ENCODE measurements at regions not wholly inside any gene's neighbourhood (a gene's known extent, or its start where the extent isn't known, plus 50 kb on each side); places are given as distances from the start of the nearest gene placed in this dataset.

GRCh38 chr5:18203296-18203695, 569.0 kb downstream of the TAF11L14 start:
- no peak for ATAC-seq (replicated peaks)
- Mint-ChIP-seq H3K4me1 (ENCODE audit: low read depth in 2 of 2) (no peaks in the 10 kb centered on the region), H3K36me3 (ENCODE audit: insufficient read depth) (no peaks in the 10 kb centered on the region), H3K27ac (no peak overlapping the region), H3K9me3 (peaks cover 0 to 2% of the 10 kb centered on the region in 2 donors), H3K4me3 (no peak overlapping the region), H3K27me3 (no peaks in the 10 kb centered on the region)
- DNase-seq, result no peak

- no peak overlapping the region for H3K27ac Mint-ChIP-seq
Observed at GRCh38 chr5:18213666-18214065, 579.4 kb downstream of the TAF11L14 start.

GRCh38 chr5:18216016-18216415, 581.8 kb downstream of the TAF11L14 start:
- no peaks in the 10 kb centered on the region for H3K27me3 Mint-ChIP-seq
- no peaks in the 10 kb centered on the region for H3K36me3 Mint-ChIP-seq (ENCODE audit: insufficient read depth)
- ATAC-seq (replicated peaks) (no peak), DNase-seq (no peak)
- no peaks in the 10 kb centered on the region for H3K4me1 Mint-ChIP-seq (ENCODE audit: low read depth in 2 of 2)
- H3K27ac Mint-ChIP-seq, result no peak overlapping the region
- H3K9me3 Mint-ChIP-seq, result peaks cover 9 to 25% of the 10 kb centered on the region in 2 donors
- H3K4me3 Mint-ChIP-seq, result no peak overlapping the region

More at GRCh38 chr5:18213666-18214065, 579.4 kb downstream of the TAF11L14 start:
- ATAC-seq (replicated peaks) (no peak), DNase-seq (no peak)
- H3K9me3 Mint-ChIP-seq, result peaks cover 6 to 15% of the 10 kb centered on the region in 2 donors
- H3K36me3 Mint-ChIP-seq (ENCODE audit: insufficient read depth), result no peaks in the 10 kb centered on the region
- no peaks in the 10 kb centered on the region for H3K27me3 Mint-ChIP-seq
- no peaks in the 10 kb centered on the region for H3K4me1 Mint-ChIP-seq (ENCODE audit: low read depth in 2 of 2)
- no peak overlapping the region for H3K4me3 Mint-ChIP-seq

GRCh38 chr5:18216729-18217128, 582.5 kb downstream of the TAF11L14 start:
- ATAC-seq (replicated peaks), result no peak
- Mint-ChIP-seq H3K4me1 (ENCODE audit: low read depth in 2 of 2) (no peaks in the 10 kb centered on the region), H3K4me3 (no peak overlapping the region), H3K36me3 (ENCODE audit: insufficient read depth) (no peaks in the 10 kb centered on the region), H3K27ac (no peak overlapping the region), H3K27me3 (no peaks in the 10 kb centered on the region), H3K9me3 (peaks cover 9 to 25% of the 10 kb centered on the region in 2 donors)
- DNase-seq, result no peak

- Mint-ChIP-seq H3K4me1 (ENCODE audit: low read depth in 2 of 2) (no peaks in the 10 kb centered on the region), H3K27me3 (no peaks in the 10 kb centered on the region), H3K9me3 (peaks cover 13 to 25% of the 10 kb centered on the region in 2 donors), H3K36me3 (ENCODE audit: insufficient read depth) (no peaks in the 10 kb centered on the region), H3K27ac (no peak overlapping the region), H3K4me3 (no peak overlapping the region)
- no peak for ATAC-seq (replicated peaks)
- DNase-seq, result no peak
Observed at GRCh38 chr5:18219241-18219640, 585.0 kb downstream of the TAF11L14 start.

- no peaks in the 10 kb centered on the region for H3K36me3 Mint-ChIP-seq (ENCODE audit: insufficient read depth)
- no peak for DNase-seq
- H3K27ac Mint-ChIP-seq, result no peak overlapping the region
- no peak for ATAC-seq (replicated peaks)
- no peaks in the 10 kb centered on the region for H3K4me1 Mint-ChIP-seq (ENCODE audit: low read depth in 2 of 2)
- H3K27me3 Mint-ChIP-seq, result no peaks in the 10 kb centered on the region
- no peak overlapping the region for H3K4me3 Mint-ChIP-seq
- peaks cover 13 to 23% of the 10 kb centered on the region in 2 donors for H3K9me3 Mint-ChIP-seq
Observed at GRCh38 chr5:18220631-18221030, 586.4 kb downstream of the TAF11L14 start.

- Mint-ChIP-seq H3K4me3 (no peak overlapping the region), H3K4me1 (ENCODE audit: low read depth in 2 of 2) (no peaks in the 10 kb centered on the region), H3K27me3 (no peaks in the 10 kb centered on the region), H3K9me3 (peaks cover 0 to 6% of the 10 kb centered on the region in 2 donors), H3K36me3 (ENCODE audit: insufficient read depth) (no peaks in the 10 kb centered on the region), H3K27ac (no peak overlapping the region)
- ATAC-seq (replicated peaks) (no peak), DNase-seq (no peak)
Observed at GRCh38 chr5:18236386-18236785, 602.1 kb downstream of the TAF11L14 start.

- H3K4me1 Mint-ChIP-seq (ENCODE audit: low read depth in 2 of 2), result no peaks in the 10 kb centered on the region
- peaks cover 0 to 3% of the 10 kb centered on the region in 2 donors for H3K9me3 Mint-ChIP-seq
- H3K36me3 Mint-ChIP-seq (ENCODE audit: insufficient read depth), result no peaks in the 10 kb centered on the region
- ATAC-seq (replicated peaks) (no peak), DNase-seq (no peak)
- no peak overlapping the region for H3K27ac Mint-ChIP-seq
- H3K4me3 Mint-ChIP-seq, result no peak overlapping the region
- H3K27me3 Mint-ChIP-seq, result no peaks in the 10 kb centered on the region
Observed at GRCh38 chr5:18238321-18238720, 604.1 kb downstream of the TAF11L14 start.

- H3K4me3 Mint-ChIP-seq, result no peak overlapping the region
- no peaks in the 10 kb centered on the region for H3K36me3 Mint-ChIP-seq (ENCODE audit: insufficient read depth)
- DNase-seq (no peak), ATAC-seq (replicated peaks) (no peak)
- H3K9me3 Mint-ChIP-seq, result peaks cover 0 to 6% of the 10 kb centered on the region in 2 donors
- H3K27me3 Mint-ChIP-seq, result no peaks in the 10 kb centered on the region
- no peak overlapping the region for H3K27ac Mint-ChIP-seq
- no peaks in the 10 kb centered on the region for H3K4me1 Mint-ChIP-seq (ENCODE audit: low read depth in 2 of 2)
Observed at GRCh38 chr5:18240971-18241370, 606.7 kb downstream of the TAF11L14 start.

- Mint-ChIP-seq H3K9me3 (peaks cover 3 to 8% of the 10 kb centered on the region in 2 donors), H3K27me3 (no peaks in the 10 kb centered on the region), H3K4me1 (ENCODE audit: low read depth in 2 of 2) (no peaks in the 10 kb centered on the region), H3K36me3 (ENCODE audit: insufficient read depth) (no peaks in the 10 kb centered on the region), H3K27ac (no peak overlapping the region), H3K4me3 (no peak overlapping the region)
- no peak for DNase-seq
- no peak for ATAC-seq (replicated peaks)
Observed at GRCh38 chr5:18243846-18244245, 609.6 kb downstream of the TAF11L14 start.

- H3K36me3 Mint-ChIP-seq (ENCODE audit: insufficient read depth), result no peaks in the 10 kb centered on the region
- H3K4me3 Mint-ChIP-seq, result no peak overlapping the region
- no peaks in the 10 kb centered on the region for H3K4me1 Mint-ChIP-seq (ENCODE audit: low read depth in 2 of 2)
- no peak for ATAC-seq (replicated peaks)
- peaks cover 3 to 8% of the 10 kb centered on the region in 2 donors for H3K9me3 Mint-ChIP-seq
- H3K27ac Mint-ChIP-seq, result no peak overlapping the region
- H3K27me3 Mint-ChIP-seq, result no peaks in the 10 kb centered on the region
- DNase-seq, result no peak
Observed at GRCh38 chr5:18244309-18244708, 610.0 kb downstream of the TAF11L14 start.

GRCh38 chr5:18252559-18252958, 618.3 kb downstream of the TAF11L14 start:
- H3K4me3 Mint-ChIP-seq, result no peak overlapping the region
- H3K36me3 Mint-ChIP-seq (ENCODE audit: insufficient read depth), result no peaks in the 10 kb centered on the region
- peaks cover 4 to 16% of the 10 kb centered on the region in 2 donors for H3K9me3 Mint-ChIP-seq
- H3K27me3 Mint-ChIP-seq, result no peaks in the 10 kb centered on the region
- ATAC-seq (replicated peaks) (no peak), DNase-seq (no peak)
- no peak overlapping the region for H3K27ac Mint-ChIP-seq
- no peaks in the 10 kb centered on the region for H3K4me1 Mint-ChIP-seq (ENCODE audit: low read depth in 2 of 2)

- ATAC-seq (replicated peaks) (no peak), DNase-seq (no peak)
- H3K9me3 Mint-ChIP-seq, result peaks cover 6 to 18% of the 10 kb centered on the region in 2 donors
- no peaks in the 10 kb centered on the region for H3K36me3 Mint-ChIP-seq (ENCODE audit: insufficient read depth)
- H3K4me1 Mint-ChIP-seq (ENCODE audit: low read depth in 2 of 2), result no peaks in the 10 kb centered on the region
- H3K27me3 Mint-ChIP-seq, result no peaks in the 10 kb centered on the region
- no peak overlapping the region for H3K27ac Mint-ChIP-seq
- H3K4me3 Mint-ChIP-seq, result no peak overlapping the region
Observed at GRCh38 chr5:18264126-18264882, 630.0 kb downstream of the TAF11L14 start.

GRCh38 chr5:18270635-18271338, 636.5 kb downstream of the TAF11L14 start:
- H3K27me3 Mint-ChIP-seq, result no peaks in the 10 kb centered on the region
- no peak for ATAC-seq (replicated peaks)
- H3K4me3 Mint-ChIP-seq, result no peak overlapping the region
- no peak for DNase-seq
- H3K27ac Mint-ChIP-seq, result no peak overlapping the region
- H3K9me3 Mint-ChIP-seq, result peaks cover 5 to 14% of the 10 kb centered on the region in 2 donors
- no peaks in the 10 kb centered on the region for H3K36me3 Mint-ChIP-seq (ENCODE audit: insufficient read depth)
- H3K4me1 Mint-ChIP-seq (ENCODE audit: low read depth in 2 of 2), result no peaks in the 10 kb centered on the region

All from effector memory CD8-positive, alpha-beta T cell (primary cell).